CD4-positive, alpha-beta T cell treated with Interleukin-17A for 4 hours (primary cell): ENCODE measurements at regions not wholly inside any gene's neighbourhood (a gene's known extent, or its start where the extent isn't known, plus 50 kb on each side); places are given as distances from the start of the nearest gene placed in this dataset.

Source experiments
- DNase-seq: peaks from one replicate; pipeline ENCODE4 v3.0.0-alpha.2; 2020; ENCODE audit warnings: mixed read lengths

DNA sequence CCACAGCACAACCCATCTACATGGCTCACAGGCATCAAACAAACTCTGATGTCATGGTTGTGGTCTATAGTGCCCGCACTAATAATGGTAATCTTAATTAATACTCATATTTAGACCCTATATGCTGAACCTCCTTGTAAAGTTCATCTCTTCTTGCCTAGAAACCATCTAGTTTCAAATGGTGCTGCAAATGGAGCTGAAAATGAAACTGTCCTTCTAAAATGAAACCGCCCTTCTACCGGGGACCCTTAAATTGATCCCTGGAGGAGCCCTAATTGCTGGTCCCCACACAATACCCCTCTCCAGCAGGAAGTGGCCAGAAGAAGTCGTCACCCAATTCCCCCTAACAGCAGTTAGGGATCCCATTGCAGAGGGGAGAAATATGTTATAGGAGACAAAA is 612.6 kb downstream of the MRPL39 start:
- no peak for DNase-seq

GRCh38 chr21:24989516-24989915 is 617.8 kb downstream of the MRPL39 start:
- DNase-seq, result no peak

DNA sequence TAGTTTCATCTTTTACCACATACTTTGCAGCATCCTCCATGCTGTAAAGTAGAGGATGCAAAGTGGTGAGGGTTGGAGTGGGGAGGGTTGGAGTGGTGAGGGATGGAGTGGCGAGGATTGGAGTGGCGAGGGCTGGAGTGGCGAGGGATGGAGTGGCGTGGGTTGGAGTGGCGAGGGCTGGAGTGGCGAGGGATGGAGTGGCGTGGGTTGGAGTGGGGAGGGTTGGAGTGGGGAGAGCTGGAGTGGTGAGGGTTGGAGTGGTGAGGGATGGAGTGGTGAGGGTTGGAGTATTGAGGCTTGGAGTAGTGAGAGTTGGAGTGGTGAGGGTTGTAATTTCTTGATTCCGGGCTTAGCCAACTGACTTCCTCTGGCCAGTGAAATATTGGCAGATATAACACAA is 618.3 kb downstream of the MRPL39 start:
- DNase-seq, result no peak

DNA sequence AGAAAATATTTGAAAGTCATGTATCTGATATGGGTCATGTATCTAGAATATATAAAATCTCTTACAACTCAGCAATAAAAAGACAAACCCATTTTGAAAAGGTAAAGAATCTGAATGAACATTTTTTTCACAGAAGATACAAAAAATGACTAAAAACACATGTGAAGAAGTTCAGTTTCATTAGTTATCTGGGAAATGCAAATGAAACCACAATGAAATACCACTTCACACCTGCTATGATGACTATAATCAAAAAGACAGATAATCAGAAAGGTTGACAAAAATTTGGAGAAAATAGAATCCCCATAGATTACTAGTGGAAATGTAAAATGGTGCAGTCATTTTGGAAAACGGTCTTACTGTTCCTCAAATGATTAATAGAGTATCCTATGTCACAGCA is 631.0 kb downstream of the MRPL39 start:
- DNase-seq, result no peak

- no peak for DNase-seq
Observed at GRCh38 chr21:24969068-24969467, 638.2 kb downstream of the MRPL39 start.

GRCh38 chr21:24955275-24955961 is 651.9 kb downstream of the MRPL39 start:
- DNase-seq, result no peak

- no peak for DNase-seq
Observed at GRCh38 chr21:24948186-24948585, 659.1 kb downstream of the MRPL39 start.

- DNase-seq, result no peak
Observed at GRCh38 chr21:24945910-24946309, 661.4 kb downstream of the MRPL39 start.

DNA sequence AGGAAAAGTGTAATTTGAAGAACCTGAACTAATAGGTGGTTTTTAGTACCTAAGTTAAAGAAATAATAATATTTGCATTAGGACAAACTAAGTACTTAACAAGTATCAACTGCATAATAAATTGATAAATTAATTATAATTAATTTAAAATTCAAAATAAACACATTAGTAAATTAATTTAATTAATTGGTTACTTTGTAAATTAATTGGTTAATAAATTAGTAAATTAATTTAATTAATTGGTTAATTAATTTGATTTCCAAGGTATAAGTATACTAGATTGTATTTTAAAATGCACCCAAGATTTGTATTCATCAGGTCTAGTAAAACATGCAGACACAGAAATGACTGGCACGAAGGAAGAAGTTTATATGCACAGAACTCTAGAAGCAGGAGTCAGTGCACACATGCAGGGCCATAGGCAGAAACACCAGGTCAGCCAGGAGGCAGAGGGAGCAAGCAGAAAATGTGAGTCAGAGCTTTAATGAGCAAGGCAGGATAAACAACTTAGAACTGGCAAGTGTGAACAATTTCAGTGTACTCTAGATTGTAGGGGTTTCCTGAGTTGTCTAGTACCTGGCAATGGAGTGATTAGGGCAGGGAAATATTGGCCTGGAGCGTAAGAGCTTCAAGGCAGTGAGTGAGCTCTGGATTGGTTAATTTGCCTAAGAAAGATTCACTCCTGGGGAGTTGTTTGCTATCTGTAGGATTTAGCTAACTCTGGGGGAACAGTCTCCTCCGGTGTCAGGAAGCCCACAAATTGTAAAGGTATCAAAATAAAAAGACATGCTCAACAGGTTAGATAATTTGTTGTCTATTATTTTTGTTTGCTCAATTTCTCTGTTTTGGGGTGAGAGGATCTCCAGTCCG is 665.7 kb downstream of the MRPL39 start:
- DNase-seq, result no peak

DNA sequence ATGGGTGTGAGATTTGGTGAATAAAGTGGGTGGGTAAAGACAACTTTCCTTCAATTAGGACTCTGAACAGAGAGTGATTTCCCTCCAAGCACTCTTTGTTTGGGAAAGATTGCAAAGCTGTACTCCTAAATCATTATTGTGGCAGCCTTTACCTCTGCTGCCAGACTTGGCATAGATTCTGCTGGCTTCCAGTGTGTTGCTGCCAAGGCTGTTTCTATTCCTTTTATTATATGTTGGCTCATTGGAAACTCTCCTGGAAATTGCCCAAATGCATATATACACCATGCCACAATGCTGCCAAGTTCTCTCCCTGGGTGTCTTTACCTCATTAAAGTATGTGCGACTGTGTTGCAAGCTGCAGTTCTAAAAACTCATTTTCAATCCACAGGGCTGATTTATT is 668.0 kb downstream of the MRPL39 start:
- no peak for DNase-seq

DNA sequence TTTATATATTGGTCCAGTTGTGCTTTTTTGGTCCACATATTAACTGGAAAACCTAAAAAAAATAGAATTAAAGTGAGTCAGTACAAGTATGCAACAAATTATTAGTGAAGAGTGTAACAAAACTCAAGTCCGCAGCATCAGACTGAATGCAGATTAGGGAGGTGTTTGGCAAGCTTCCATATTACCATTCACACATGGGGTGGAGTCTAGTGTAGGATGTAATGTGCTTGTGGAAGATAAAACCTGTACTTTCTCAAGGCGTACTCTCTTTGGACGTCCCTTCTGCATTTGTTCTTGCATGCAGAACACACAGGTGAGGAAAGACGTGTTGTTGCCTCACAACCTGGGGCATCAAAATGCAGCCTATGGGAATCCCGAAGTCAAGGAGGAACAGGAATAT is 668.7 kb downstream of the MRPL39 start:
- DNase-seq, result no peak

DNA sequence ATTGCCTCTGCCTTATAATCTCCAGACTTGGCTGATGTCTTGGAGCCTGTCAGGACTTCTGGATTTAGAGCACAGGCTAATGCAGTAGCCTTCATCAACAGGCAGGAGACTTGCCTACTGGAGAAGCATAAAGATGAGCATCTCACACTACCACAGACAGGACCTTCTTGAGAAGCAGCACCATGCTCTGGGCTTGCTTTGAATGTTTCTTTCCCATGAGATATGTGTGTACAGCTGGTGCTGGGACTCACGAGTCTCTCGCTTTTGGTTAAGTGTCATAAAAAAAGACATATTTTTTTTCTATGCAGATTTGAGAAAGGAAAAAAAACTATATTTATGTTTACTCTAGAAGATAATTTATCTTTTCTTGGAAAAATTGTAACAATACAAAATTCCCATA is 671.3 kb downstream of the MRPL39 start:
- DNase-seq, result no peak

DNA sequence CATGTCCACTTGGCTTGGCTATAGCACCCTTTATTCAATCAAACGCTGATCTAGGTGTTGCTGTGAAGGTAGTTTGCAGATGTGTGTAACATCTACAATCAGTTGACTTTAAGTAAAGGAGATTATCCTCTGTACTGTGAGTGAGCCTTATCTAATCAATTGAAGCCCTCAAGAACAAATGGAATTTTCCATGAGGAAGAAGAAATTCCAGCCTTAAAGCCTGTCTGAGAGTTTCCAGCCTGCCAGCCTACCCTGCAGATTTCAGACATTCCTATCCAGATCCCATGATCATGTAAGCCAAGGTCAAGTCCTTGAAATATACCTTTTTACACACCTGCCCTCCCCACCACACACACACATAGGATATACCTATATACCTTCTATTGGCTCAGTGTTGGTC is 696.7 kb downstream of the MRPL39 start:
- DNase-seq, result no peak

DNA sequence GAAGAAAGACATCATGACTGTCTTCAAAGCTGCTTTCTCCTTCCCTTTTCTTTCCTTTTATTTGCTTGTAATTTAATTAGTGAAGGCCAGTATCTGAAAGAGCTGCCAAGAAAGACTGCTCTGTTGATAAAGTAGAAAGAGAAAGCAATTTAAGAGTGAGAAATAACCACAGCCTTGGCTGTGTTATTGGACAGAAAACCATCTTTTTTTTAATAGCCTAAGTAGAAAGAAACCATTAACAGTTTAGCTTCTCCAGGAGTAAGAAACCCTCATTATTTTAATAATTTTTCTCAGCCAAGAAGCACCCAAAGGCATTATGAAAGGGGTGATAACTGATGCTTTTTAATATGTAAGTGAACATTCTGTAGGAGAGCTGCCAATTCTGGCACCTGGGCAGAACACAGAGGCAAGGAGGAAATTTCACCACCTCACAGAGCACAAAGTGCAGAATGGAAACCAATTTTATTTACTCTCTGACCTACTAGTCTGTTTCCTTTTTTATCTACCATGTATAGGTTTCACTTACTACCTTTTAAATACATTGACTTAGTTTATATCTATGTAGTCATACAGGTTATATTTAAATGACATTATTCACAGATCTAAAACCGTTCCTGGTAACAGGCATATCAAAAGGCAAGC is 703.2 kb downstream of the MRPL39 start:
- DNase-seq, result no peak

DNA sequence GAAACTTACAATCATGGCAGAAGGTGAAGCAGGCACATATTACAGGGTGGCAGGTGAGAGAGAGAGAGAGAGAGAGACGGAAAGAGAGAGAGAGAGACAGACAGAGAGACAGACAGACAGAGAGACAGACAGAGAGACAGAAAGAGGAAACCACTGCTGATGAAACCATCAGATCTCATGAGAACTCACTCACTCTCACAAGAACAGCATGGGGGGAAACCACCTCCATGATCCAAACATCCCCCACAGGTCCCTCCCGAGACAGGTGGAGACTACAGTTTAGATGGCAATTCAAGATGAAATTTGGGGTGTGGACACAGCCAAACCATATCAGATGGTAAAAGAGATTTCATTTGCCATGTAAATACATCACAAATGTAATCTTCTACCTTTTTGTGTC is 708.1 kb downstream of the MRPL39 start:
- DNase-seq, result no peak

- DNase-seq, result no peak
Observed at GRCh38 chr21:24897883-24898282, 709.4 kb downstream of the MRPL39 start.

GRCh38 chr21:24896735-24897124 is 710.6 kb downstream of the MRPL39 start:
- DNase-seq, result no peak

DNA sequence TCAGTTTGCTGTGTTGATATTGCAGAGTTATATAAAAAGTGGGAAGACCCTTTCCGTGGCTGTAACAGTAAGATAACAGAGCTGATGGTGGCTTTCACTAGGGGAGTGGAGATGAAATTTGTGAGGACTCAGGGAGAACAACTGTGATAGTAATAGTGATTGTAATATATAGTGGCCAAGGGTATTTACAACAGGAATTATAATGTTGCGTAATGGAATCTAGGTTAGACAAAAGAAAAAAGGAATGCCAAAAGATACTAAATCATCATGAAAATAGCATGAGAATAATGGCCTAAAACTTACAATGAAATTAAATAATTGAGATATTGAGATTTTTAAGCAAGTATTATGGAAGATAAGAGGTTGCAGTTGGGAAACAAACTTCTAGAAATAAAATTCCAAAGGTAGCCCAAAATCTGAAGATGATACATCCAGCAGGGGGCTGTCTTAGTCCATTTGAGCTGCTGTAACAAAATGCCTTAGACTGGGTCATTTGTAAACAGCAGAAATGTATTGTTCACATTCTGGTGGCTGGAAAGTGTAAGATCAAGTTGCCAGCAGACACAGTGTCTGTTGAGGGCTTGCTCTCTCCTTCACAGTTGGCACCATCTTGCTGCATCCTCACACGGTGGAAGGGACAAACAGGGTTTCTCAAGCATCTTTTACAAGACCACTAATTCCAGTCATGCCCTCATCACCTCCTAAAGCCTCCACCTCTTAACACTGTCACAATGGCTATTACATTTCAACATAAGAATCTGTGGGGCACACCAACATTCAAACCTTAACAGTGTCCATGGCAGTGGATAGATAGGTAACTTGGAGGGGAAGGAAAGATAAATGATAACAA is 711.2 kb downstream of the MRPL39 start:
- no peak for DNase-seq

GRCh38 chr21:24894324-24894723 is 713.0 kb downstream of the MRPL39 start:
- no peak for DNase-seq

DNA sequence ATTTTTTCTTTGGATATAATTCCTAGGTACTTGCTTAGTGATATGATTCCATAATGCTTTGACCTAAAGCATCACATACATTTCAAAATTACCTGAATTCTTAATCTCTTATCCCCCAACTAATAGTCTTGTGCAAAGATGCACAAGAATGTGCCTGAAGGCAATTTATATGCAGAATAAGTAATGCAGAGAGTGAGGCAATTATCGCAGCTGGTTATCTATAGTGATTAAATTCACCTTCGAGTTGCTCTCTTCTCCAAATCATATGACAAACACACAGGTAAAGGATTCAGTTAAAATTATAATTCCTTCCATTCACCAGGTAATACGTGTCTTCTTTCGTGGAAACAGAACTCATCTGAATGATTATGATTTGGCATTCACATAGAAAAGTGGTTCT is 717.3 kb downstream of the MRPL39 start:
- DNase-seq, result no peak

GRCh38 chr21:24881506-24881905 is 725.8 kb downstream of the MRPL39 start:
- no peak for DNase-seq

- no peak for DNase-seq
Observed at GRCh38 chr21:24870633-24871032, 736.6 kb downstream of the MRPL39 start.

DNA sequence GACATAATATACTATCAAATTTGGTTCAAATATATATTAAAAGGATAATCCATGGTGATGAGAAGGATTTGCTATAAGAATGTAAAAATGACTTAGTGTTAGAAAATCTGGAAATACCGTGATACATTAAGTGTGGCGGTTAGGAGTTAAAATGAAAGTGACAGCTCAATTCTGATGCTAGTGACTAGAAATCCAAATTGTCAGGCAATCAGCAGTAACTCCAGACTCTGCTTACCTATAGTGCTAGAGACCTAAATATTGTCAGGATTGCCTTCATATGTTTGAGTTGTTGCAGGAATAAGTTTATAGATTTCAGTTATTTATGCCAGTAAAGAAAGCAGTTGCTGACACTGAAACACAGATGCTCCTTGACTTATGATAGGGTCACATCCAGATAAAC is 737.4 kb downstream of the MRPL39 start:
- no peak for DNase-seq
